NB4 (cell line): ENCODE measurements at regions not wholly inside any gene's neighbourhood (a gene's known extent, or its start where the extent isn't known, plus 50 kb on each side); places are given as distances from the start of the nearest gene placed in this dataset.
"Not testable (repeated sequence)": the region's sequence is repeated elsewhere in the genome, so short reads cannot be mapped to it uniquely, and the experiment has no call there.

Source experiments
- CTCF ChIP-seq: IDR thresholded peaks from one replicate; pipeline ENCODE4 v1.5.1; 2012; ENCODE audit warnings: low read depth, low read length
- MAX ChIP-seq: IDR thresholded peaks from 2 replicates; pipeline ENCODE4 v1.6.1; 2011; ENCODE audit warnings: low read depth, low read length
- MYC ChIP-seq: IDR thresholded peaks from 2 replicates; pipeline ENCODE4 v1.6.1; 2011; ENCODE audit warnings: low read depth, low read length
- POLR2A ChIP-seq: IDR thresholded peaks from 2 replicates; pipeline ENCODE4 v1.6.1; 2011; ENCODE audit warnings: mild to moderate bottlenecking; ENCODE audit not compliant: insufficient read length; ENCODE audit errors: extremely low read depth

DNA sequence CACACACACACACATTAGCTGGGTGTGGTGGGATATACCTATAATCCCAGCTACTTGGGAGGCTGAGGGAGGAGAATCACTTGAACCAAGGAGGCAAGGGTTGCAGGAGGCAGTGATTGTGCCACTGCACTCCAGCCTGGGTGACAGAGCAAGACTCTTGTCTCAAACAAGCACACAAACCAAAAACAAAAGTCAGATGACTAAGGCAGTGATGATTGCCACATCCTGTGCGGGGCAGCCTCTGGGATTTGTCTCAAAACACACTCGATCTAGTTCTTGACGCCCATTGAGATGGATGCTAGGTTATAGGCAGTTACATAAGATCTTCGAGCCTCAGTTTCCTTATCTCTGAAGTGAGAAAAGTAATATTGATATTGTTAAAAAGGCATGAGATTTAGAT, 57.8 kb upstream of the NBPF8 start:
- TF ChIP-seq POLR2A, CTCF, MAX, MYC: not testable (repeated sequence)
